ENCODE measurements at regions not wholly inside any gene's neighbourhood (a gene's known extent, or its start where the extent isn't known, plus 50 kb on each side); places are given as distances from the start of the nearest gene placed in this dataset.

DNA sequence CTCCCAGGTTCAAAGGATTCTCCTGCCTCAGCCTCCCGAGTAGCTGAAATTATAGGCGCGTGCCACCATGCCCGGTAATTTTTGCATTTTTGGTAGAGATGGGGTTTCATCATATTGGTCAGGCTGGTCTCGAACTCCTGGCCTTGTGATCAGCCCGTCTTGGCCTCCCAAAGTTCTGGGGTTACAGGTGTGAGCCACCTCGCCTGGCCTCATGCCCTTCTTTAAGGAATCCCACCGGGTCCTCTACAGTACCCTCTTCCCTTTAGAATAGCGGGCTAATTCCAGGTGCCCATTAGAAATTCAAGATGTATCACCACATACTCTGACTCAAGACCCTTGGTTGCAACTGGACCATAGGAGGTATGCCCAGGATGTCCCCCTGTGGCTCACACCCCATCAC, 74.2 kb upstream of the ZNF536 start:
- Histone ChIP-seq H3K4me3 (ENCODE audit: low read depth, low read length) (no peak overlapping the region), H3K27ac (ENCODE audit: low read depth, low read length) (no peak overlapping the region), H3K9me3 (ENCODE audit: control insufficient read depth, insufficient read depth, low read length) (peaks cover 55% of the 10 kb centered on the region), H3K27me3 (ENCODE audit: control insufficient read depth, insufficient read depth, low read length) (no peaks in the 10 kb centered on the region)
- TF ChIP-seq, protein P1, sequence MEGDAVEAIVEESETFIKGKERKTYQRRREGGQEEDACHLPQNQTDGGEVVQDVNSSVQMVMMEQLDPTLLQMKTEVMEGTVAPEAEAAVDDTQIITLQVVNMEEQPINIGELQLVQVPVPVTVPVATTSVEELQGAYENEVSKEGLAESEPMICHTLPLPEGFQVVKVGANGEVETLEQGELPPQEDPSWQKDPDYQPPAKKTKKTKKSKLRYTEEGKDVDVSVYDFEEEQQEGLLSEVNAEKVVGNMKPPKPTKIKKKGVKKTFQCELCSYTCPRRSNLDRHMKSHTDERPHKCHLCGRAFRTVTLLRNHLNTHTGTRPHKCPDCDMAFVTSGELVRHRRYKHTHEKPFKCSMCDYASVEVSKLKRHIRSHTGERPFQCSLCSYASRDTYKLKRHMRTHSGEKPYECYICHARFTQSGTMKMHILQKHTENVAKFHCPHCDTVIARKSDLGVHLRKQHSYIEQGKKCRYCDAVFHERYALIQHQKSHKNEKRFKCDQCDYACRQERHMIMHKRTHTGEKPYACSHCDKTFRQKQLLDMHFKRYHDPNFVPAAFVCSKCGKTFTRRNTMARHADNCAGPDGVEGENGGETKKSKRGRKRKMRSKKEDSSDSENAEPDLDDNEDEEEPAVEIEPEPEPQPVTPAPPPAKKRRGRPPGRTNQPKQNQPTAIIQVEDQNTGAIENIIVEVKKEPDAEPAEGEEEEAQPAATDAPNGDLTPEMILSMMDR (IDR thresholded peaks at IDR 0.05; ENCODE audit: low read depth, low read length): no peak
- ChIA-PET POLR2A (no interaction called here), CTCF (no interaction called here)
- DNase-seq (ENCODE audit: low read depth, low spot score): no peak

DNA sequence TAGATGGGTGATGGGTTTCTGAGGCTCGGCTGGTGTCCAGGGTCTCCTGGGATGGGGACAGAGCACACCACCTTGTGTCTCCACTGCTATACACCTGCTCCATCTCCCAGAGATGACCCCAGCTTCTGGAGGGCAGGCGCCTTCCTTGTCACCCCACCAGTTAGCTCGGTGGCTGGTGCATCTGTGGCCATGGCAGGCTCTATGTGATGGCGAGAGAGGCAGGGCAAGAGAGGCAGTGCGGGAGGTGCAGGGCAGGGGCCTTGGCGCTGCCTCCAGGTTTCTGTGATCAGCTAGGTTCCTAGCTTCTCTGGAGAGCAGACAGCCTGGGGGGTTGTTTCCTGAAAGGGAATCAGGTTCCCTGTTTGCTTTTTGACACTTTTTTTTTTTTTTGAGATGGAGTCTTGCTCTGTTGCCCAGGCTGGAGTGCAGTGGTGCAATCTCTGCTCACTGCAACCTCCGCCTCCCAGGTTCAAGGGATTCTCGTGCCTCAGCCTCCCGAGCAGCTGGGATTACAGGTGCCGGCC, 69.0 kb upstream of the ZNF536 start:
- POLR2A ChIA-PET: no interaction called here

DNA sequence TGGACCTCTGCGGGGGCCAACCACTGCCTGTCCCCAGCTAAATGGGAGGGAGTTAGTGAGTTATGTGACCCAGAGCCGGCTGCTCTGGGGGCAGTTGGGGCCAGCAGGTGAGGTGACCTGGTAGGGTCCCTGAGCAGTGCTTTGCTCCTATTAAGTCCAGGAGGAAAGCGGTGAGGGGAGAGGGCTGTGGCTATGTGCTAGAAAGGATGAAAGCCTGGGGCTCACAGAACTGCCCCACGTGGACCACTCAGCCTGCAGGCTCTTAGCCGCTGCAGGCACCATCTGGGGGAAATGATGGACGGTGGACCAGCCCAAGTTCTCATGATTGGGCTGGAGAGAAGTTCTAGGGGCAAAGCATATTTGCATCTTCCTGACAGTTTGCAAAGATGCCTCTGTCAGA, 67.6 kb upstream of the ZNF536 start:
- no peak for DNase-seq (ENCODE audit: low read depth, low spot score)
- H3K27ac ChIP-seq (ENCODE audit: low read depth, low read length): no peak overlapping the region
- ChIA-PET POLR2A (no interaction called here), CTCF (no interaction called here)
- no peaks in the 10 kb centered on the region for H3K27me3 ChIP-seq (ENCODE audit: control insufficient read depth, insufficient read depth, low read length)
- peaks cover 56% of the 10 kb centered on the region for H3K9me3 ChIP-seq (ENCODE audit: control insufficient read depth, insufficient read depth, low read length)
- H3K4me3 ChIP-seq (ENCODE audit: low read depth, low read length): no peak overlapping the region
- TF ChIP-seq, protein P1 (IDR thresholded peaks at IDR 0.05; ENCODE audit: low read depth, low read length): no peak

More for the DNA sequence above, 69.0 kb upstream of the ZNF536 start:
- H3K9me3 ChIP-seq (ENCODE audit: control insufficient read depth, insufficient read depth, low read length): peaks cover 50% of the 10 kb centered on the region
- no peaks in the 10 kb centered on the region for H3K27me3 ChIP-seq (ENCODE audit: control insufficient read depth, insufficient read depth, low read length)
- TF ChIP-seq, protein P1 (IDR thresholded peaks at IDR 0.05; ENCODE audit: low read depth, low read length): no peak
- CTCF ChIA-PET: no interaction called here
- DNase-seq (ENCODE audit: low read depth, low spot score): no peak
- no peak overlapping the region for H3K4me3 ChIP-seq (ENCODE audit: low read depth, low read length)
- H3K27ac ChIP-seq (ENCODE audit: low read depth, low read length): no peak overlapping the region

DNA sequence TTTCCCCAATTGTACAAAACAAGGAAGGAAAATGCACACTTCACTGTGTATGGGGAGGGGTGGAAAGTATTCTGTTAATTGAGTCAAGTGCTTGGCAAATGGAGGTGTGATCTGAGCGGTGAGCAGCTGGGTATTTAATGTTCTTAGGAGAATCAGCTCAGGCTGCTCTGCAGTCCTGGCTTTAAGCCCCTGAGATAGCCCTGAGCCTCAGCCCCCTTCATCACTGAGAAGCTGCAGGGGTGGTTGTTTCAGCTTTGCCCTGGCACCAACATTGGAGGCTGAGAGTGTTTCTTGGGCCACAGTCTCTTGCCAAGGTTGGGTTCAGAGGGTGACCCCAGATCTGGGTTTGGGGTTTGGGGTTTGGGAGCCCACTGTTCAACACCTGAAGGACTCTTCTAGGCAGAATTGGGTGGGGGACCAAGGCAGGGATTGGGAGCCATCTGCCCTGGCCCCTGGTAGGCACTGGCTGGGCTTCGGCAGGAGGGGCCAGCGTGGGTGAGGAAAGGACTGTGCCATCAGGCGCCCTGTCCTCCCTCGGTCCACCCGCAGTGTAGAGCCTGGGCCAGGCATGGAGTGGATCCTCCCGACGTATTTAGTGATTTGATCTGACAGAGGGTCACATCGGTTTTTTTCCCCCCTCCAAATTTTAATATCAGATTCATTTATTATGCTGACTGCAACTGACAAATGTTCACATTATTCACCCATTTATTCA, 66.7 kb upstream of the ZNF536 start:
- H3K27ac ChIP-seq (ENCODE audit: low read depth, low read length): no peak overlapping the region
- POLR2A ChIA-PET: no interaction called here

More for the DNA sequence above, 66.7 kb upstream of the ZNF536 start:
- TF ChIP-seq, protein P1 (IDR thresholded peaks at IDR 0.05; ENCODE audit: low read depth, low read length): no peak
- CTCF ChIA-PET: no interaction called here
- no peak for DNase-seq (ENCODE audit: low read depth, low spot score)
- Histone ChIP-seq H3K27me3 (ENCODE audit: control insufficient read depth, insufficient read depth, low read length) (no peaks in the 10 kb centered on the region), H3K9me3 (ENCODE audit: control insufficient read depth, insufficient read depth, low read length) (peaks cover 56% of the 10 kb centered on the region), H3K4me3 (ENCODE audit: low read depth, low read length) (no peak overlapping the region)

Data from AG04450 (cell line).